ENCODE measurements at regions not wholly inside any gene's neighbourhood (a gene's known extent, or its start where the extent isn't known, plus 50 kb on each side); places are given as distances from the start of the nearest gene placed in this dataset.

GRCh38 chr14:85907536-85907935, 377.6 kb downstream of the FLRT2 start (continued):
- TF ChIP-seq KLF16 (CRISPR knock-in tag; IDR thresholded peaks at IDR 0.05): no peak
- TF ChIP-seq MAX (IDR thresholded peaks at IDR 0.05): no peak
- TF ChIP-seq HMGA1 (CRISPR knock-in tag; conservative IDR thresholded peaks at IDR 0.05): no peak
- TF ChIP-seq ZFP37 (CRISPR knock-in tag; IDR thresholded peaks at IDR 0.05; ENCODE audit: borderline replicate concordance): no peak
- TF ChIP-seq ZNF780A (CRISPR knock-in tag; IDR thresholded peaks at IDR 0.05): no peak
- TF ChIP-seq KLF12 (CRISPR knock-in tag; IDR thresholded peaks at IDR 0.05; ENCODE audit: borderline replicate concordance): no peak
- no peak for TF ChIP-seq SNAPC5 (CRISPR knock-in tag; IDR thresholded peaks at IDR 0.05; ENCODE audit: borderline replicate concordance)
- TF ChIP-seq GPN1 (CRISPR knock-in tag; IDR thresholded peaks at IDR 0.05; ENCODE audit: borderline replicate concordance): no peak
- no peak for TF ChIP-seq ZBTB25 (CRISPR knock-in tag; IDR thresholded peaks at IDR 0.05)
- no peak for TF ChIP-seq ATAD3A (CRISPR knock-in tag; IDR thresholded peaks at IDR 0.05)

- no peak overlapping the region for H3K4me3 ChIP-seq (replicated peaks in 1 of 3; ENCODE audit: insufficient read depth in 1 of 3, low read depth in 2 of 3, low read length in 3 of 3)
- H3K36me3 ChIP-seq (replicated peaks in 1 of 2; ENCODE audit: control insufficient read depth in 1 of 2, insufficient read depth in 2 of 2, low read length in 2 of 2): no peaks in the 10 kb centered on the region
- DNase-seq (ENCODE audit: low spot score): no peak
- in situ Hi-C loops (cut with HindIII; ENCODE audit: extremely low pct_ligation_motif_present, low pct_unique_long_range_greater_than_20kb): no loop called here
- no peak overlapping the region for H2AFZ ChIP-seq (ENCODE audit: low read length)
- no TSS peak for BruUV-seq (replicated peaks)
- intact Hi-C loops (cut with micrococcal nuclease; ENCODE audit: unreplicated experiment): no loop called here
- H3K27me3 ChIP-seq (ENCODE audit: control insufficient read depth in 1 of 2, insufficient read depth in 2 of 2, low read length in 2 of 2): no peaks in the 10 kb centered on the region
- peaks cover 75% of the 10 kb centered on the region for H3K9me3 ChIP-seq (ENCODE audit: low read length)
- no peaks in the 10 kb centered on the region for H3K79me2 ChIP-seq (ENCODE audit: insufficient read depth, low read length)
- H3K4me2 ChIP-seq (ENCODE audit: low read depth, low read length): no peak overlapping the region
- H3K9ac ChIP-seq (ENCODE audit: insufficient read depth, low read depth, low read length): no peak overlapping the region
- H3K4me1 ChIP-seq (ENCODE audit: insufficient read depth, low read length): no peaks in the 10 kb centered on the region
- ChIA-PET POLR2A (no interaction called here), CTCF (ENCODE audit: low intra/inter-chr PET ratio, low total read pairs) (no interaction called here)
- FAIRE-seq: no peak
- no peaks in the 10 kb centered on the region for H4K20me1 ChIP-seq (ENCODE audit: insufficient read depth, low read length)
- ATAC-seq: no peak
- no peak overlapping the region for H3K27ac ChIP-seq (ENCODE audit: extremely low read length, insufficient read depth, low read length)
- no peak for TF ChIP-seq ZNF781 (CRISPR knock-in tag; IDR thresholded peaks at IDR 0.05; ENCODE audit: borderline replicate concordance, not compliant biosample characterization)
- no peak for TF ChIP-seq ZNF850 (CRISPR knock-in tag; conservative IDR thresholded peaks at IDR 0.05)
- no peak for TF ChIP-seq ZNF672 (CRISPR knock-in tag; IDR thresholded peaks at IDR 0.05)
- TF ChIP-seq CAMTA2 (CRISPR knock-in tag; IDR thresholded peaks at IDR 0.05; ENCODE audit: borderline replicate concordance): no peak
- no peak for TF ChIP-seq PHF5A (CRISPR knock-in tag; IDR thresholded peaks at IDR 0.05; ENCODE audit: low read depth, unreplicated experiment)
- no peak for TF ChIP-seq SNAPC4 (CRISPR knock-in tag; IDR thresholded peaks at IDR 0.05)
- no peak for TF ChIP-seq RXRB (CRISPR knock-in tag; IDR thresholded peaks at IDR 0.05; ENCODE audit: borderline replicate concordance)
- no peak for TF ChIP-seq ZNF704 (CRISPR knock-in tag; IDR thresholded peaks at IDR 0.05; ENCODE audit: borderline replicate concordance)
Measured at GRCh38 chr14:85897808-85898207, 367.9 kb downstream of the FLRT2 start.
